Trophoblast cell (in vitro differentiated cells and primary cell): ENCODE measurements at regions not wholly inside any gene's neighbourhood (a gene's known extent, or its start where the extent isn't known, plus 50 kb on each side); places are given as distances from the start of the nearest gene placed in this dataset.
"Not testable (repeated sequence)": the region's sequence is repeated elsewhere in the genome, so short reads cannot be mapped to it uniquely, and the experiment has no call there.

Experiments used
- DNase-seq, 2 donors: peaks; one replicate each; pipeline ENCODE4 v3.0.0-alpha.2; 2016
- H2AFZ ChIP-seq: 2 replicates; pipeline ENCODE4 v1.6.1; 2013; ENCODE audit warnings: low read length, moderate library complexity, mild to moderate bottlenecking; ENCODE audit not compliant: insufficient read depth, poor library complexity
- H2AK5ac ChIP-seq: 2 replicates; pipeline ENCODE4 v1.6.1; 2013; ENCODE audit warnings: mild to moderate bottlenecking, low read length
- H2BK120ac ChIP-seq: 2 replicates; pipeline ENCODE4 v1.6.1; 2013; ENCODE audit warnings: low read length, mild to moderate bottlenecking, moderate library complexity; ENCODE audit not compliant: insufficient read depth, poor library complexity
- H2BK12ac ChIP-seq: 2 replicates; pipeline ENCODE4 v1.6.1; 2013; ENCODE audit warnings: mild to moderate bottlenecking, low read length, moderate library complexity
- H2BK5ac ChIP-seq: 2 replicates; pipeline ENCODE4 v1.6.1; 2013; ENCODE audit warnings: low read length, low read depth, moderate library complexity, mild to moderate bottlenecking; ENCODE audit not compliant: poor library complexity
- H3K14ac ChIP-seq: 2 replicates; pipeline ENCODE4 v1.6.1; 2013; ENCODE audit warnings: mild to moderate bottlenecking, low read length
- H3K18ac ChIP-seq: 2 replicates; pipeline ENCODE4 v1.6.1; 2013; ENCODE audit warnings: mild to moderate bottlenecking, low read length
- H3K23ac ChIP-seq: 2 replicates; pipeline ENCODE4 v1.6.1; 2013; ENCODE audit warnings: low read length
- H3K27ac ChIP-seq: 2 replicates; pipeline ENCODE4 v1.5.1; 2013; ENCODE audit warnings: low read depth, mild to moderate bottlenecking, inconsistent platforms, low read length, moderate library complexity
- H3K27me3 ChIP-seq: 2 replicates; pipeline ENCODE4 v1.6.1; 2013; ENCODE audit warnings: inconsistent platforms, mild to moderate bottlenecking, low read length, moderate library complexity; ENCODE audit not compliant: insufficient read depth
- H3K36me3 ChIP-seq, 2 experiments: 1 replicate in 1 of 2; 2 replicates in 1 of 2; pipeline ENCODE4 v1.6.1; 2013; ENCODE audit warnings: low read length in 2 of 2, mild to moderate bottlenecking in 2 of 2, moderate library complexity in 1 of 2; ENCODE audit not compliant: insufficient read depth in 2 of 2, control insufficient read depth in 1 of 2
- H3K4ac ChIP-seq: 2 replicates; pipeline ENCODE4 v1.6.1; 2013; ENCODE audit warnings: low read depth, mild to moderate bottlenecking, low read length, moderate library complexity
- H3K4me1 ChIP-seq, 2 experiments: 1 replicate in 1 of 2; 2 replicates in 1 of 2; pipeline ENCODE4 v1.6.1; 2013; ENCODE audit warnings: low read length in 2 of 2, mild to moderate bottlenecking in 2 of 2, moderate library complexity in 1 of 2; ENCODE audit not compliant: insufficient read depth in 2 of 2, control insufficient read depth in 1 of 2
- H3K4me2 ChIP-seq: 2 replicates; pipeline ENCODE4 v1.6.1; 2013; ENCODE audit warnings: inconsistent platforms, mild to moderate bottlenecking, low read length, moderate library complexity
- H3K4me3 ChIP-seq: 2 replicates; pipeline ENCODE4 v1.5.1; 2013; ENCODE audit warnings: mild to moderate bottlenecking, low read depth, low read length, inconsistent platforms
- H3K79me1 ChIP-seq: one replicate; pipeline ENCODE4 v1.6.1; 2013; ENCODE audit warnings: low read length
- H3K79me2 ChIP-seq: 2 replicates; pipeline ENCODE4 v1.6.1; 2013; ENCODE audit warnings: low read length, mild to moderate bottlenecking; ENCODE audit not compliant: control insufficient read depth, insufficient read depth, poor library complexity
- H3K9ac ChIP-seq: 2 replicates; pipeline ENCODE4 v1.6.1; 2013; ENCODE audit warnings: mild to moderate bottlenecking, low read length
- H3K9me3 ChIP-seq: 2 replicates; pipeline ENCODE4 v1.6.1; 2013; ENCODE audit warnings: low read depth, mild to moderate bottlenecking, control low read depth, inconsistent platforms, low read length; ENCODE audit not compliant: insufficient read depth
- H4K12ac ChIP-seq: 2 replicates; pipeline ENCODE4 v1.6.1; 2013; ENCODE audit warnings: low read depth, mild to moderate bottlenecking, low read length, moderate library complexity
- H4K8ac ChIP-seq: 2 replicates; pipeline ENCODE4 v1.6.1; 2013; ENCODE audit warnings: low read depth, mild to moderate bottlenecking, low read length, moderate library complexity
- H4K91ac ChIP-seq: one replicate; pipeline ENCODE4 v1.6.1; 2013; ENCODE audit warnings: low read depth, mild to moderate bottlenecking, low read length, moderate library complexity
- WGBS: extraction: QIAGEN DNeasy Blood & Tissue Kit; methylation state at CpG from one replicate; pipeline ENCODE4 v1.1.7; 2013; ENCODE audit warnings: missing lambda C conversion rate; ENCODE audit not compliant: insufficient read length, insufficient coverage; ENCODE audit errors: extremely low coverage; 5-methylcytosine and 5-hydroxymethylcytosine counted together

DNA sequence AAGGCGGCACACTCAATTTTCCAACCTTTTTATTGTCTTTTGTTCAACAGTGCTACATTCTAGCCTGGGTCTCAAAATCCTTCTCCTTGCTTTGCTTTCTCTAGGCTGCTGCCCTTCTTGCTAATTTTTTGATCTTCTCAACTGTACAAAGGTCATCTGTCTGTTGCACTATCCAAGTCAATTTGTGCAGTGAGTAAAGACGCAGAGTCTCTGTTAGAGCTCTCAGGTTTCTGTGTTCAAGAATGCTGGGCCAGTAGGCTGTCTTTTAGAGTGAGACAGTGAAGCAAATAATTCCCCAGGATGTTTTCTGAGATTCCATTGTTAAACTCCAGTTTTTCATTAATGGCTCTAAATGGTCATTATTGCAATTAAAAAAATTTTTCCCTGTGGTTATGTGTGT lies 255.7 kb upstream of the ACTBL2 start:
- peak overlapping the region; percentile 9 for H2BK5ac ChIP-seq
- H2BK12ac ChIP-seq, result no peak overlapping the region
- no peak overlapping the region for H2AFZ ChIP-seq
- WGBS, result no CpG with 5 or more reads among the region's 2 CpGs
- H3K14ac ChIP-seq, result no peak overlapping the region
- H3K79me2 ChIP-seq, result peaks cover 1% of the 10 kb centered on the region
- no peak overlapping the region for H2BK120ac ChIP-seq
- no peak overlapping the region for H4K8ac ChIP-seq
- H3K79me1 ChIP-seq, result peaks cover 14% of the 10 kb centered on the region
- H3K4ac ChIP-seq, result no peak overlapping the region
- no peak overlapping the region for H3K4me3 ChIP-seq
- peaks cover 7 to 9% of the 10 kb centered on the region in 2 experiments for H3K4me1 ChIP-seq
- H3K9ac ChIP-seq, result no peak overlapping the region
- H2AK5ac ChIP-seq, result no peak overlapping the region
- H3K27me3 ChIP-seq, result no peaks in the 10 kb centered on the region
- H3K36me3 ChIP-seq, result no peaks in the 10 kb centered on the region
- H3K18ac ChIP-seq, result no peak overlapping the region
- H3K4me2 ChIP-seq, result no peak overlapping the region
- H4K91ac ChIP-seq, result no peak overlapping the region
- H4K12ac ChIP-seq, result no peak overlapping the region
- DNase-seq, result no peak
- H3K9me3 ChIP-seq, result no peaks in the 10 kb centered on the region
- H3K27ac ChIP-seq, result peak overlapping the region; percentile 80
- no peak overlapping the region for H3K23ac ChIP-seq

- DNase-seq, result no peak
- Histone ChIP-seq H2AFZ (no peak overlapping the region), H3K36me3 (no peaks in the 10 kb centered on the region), H3K14ac (peak overlapping the region; percentile 66), H2BK120ac (peak overlapping the region; percentile 64), H2BK5ac (peak overlapping the region; percentile 71), H3K79me1 (peaks cover 19% of the 10 kb centered on the region), H4K8ac (peak overlapping the region; percentile 50), H2BK12ac (peak overlapping the region; percentile 93), H4K12ac (no peak overlapping the region), H3K4me1 (peaks cover 10 to 12% of the 10 kb centered on the region in 2 experiments), H3K27ac (peak overlapping the region; percentile 92), H3K4me3 (no peak overlapping the region), H3K23ac (no peak overlapping the region), H3K9ac (no peak overlapping the region), H2AK5ac (peak overlapping the region; percentile 57), H3K4ac (peak overlapping the region; percentile 34), H3K79me2 (peaks cover 1% of the 10 kb centered on the region), H3K9me3 (no peaks in the 10 kb centered on the region), H3K27me3 (no peaks in the 10 kb centered on the region), H4K91ac (peak overlapping the region; percentile 89), H3K4me2 (no peak overlapping the region), H3K18ac (peak overlapping the region; percentile 29)
- no CpG with 5 or more reads among the region's 4 CpGs for WGBS
These were observed 254.1 kb upstream of the ACTBL2 start for GRCh38 chr5:57736716-57737115.

DNA sequence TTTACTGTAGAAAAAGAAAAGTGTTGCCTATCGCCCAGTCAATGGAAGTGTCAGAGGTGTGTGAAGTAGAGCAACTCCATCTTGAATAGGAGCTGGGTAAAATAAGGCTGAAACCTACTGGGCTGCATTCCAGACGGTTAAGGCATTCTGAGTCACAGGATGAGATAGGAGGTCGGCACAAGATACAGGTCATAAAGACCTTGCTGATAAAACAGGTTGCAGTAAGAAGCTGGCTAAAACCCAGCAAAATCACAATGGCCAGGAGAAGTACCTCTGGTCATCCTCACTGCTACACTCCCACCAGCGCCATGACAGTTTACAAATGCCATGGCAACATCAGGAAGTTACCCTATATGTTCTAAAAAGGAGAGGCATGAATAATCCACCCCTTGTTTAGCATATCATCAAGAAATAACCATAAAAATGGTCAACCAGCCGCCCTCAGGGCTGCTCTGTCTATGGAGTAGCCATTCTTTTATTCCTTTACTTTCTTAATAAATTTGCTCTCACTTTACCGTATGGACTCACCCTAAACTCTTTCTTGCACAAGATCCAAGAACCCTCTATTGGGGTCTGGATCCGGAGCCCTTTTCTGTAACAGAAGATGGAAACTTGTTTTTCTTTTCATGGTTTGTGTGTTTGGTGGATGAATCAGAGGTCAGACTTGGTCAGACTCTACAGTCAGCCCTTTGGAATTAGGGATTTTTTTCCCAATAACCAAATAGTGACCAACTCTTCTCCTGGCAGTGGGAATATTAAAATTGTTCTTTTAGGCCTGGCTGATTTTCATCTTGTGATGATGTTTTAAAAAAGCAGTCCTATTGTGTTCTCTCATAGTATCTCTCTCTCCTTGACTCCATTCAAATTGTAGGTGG lies 252.9 kb upstream of the ACTBL2 start:
- not testable (repeated sequence) for H3K36me3 ChIP-seq, H3K23ac ChIP-seq, H4K12ac ChIP-seq, H3K79me2 ChIP-seq, H3K9me3 ChIP-seq, H2AFZ ChIP-seq, H3K9ac ChIP-seq, H3K4me3 ChIP-seq, H3K4me2 ChIP-seq, H3K18ac ChIP-seq, H2AK5ac ChIP-seq, H3K4ac ChIP-seq, H3K27me3 ChIP-seq, H3K14ac ChIP-seq
- DNase-seq, result peak; percentile 80 to 82
- Histone ChIP-seq H4K8ac (peak overlapping the region; percentile 29), H3K4me1 (peaks cover 10 to 12% of the 10 kb centered on the region in 2 experiments), H2BK120ac (peak overlapping the region; percentile 63), H2BK5ac (peak overlapping the region; percentile 71), H2BK12ac (peak overlapping the region; percentile 79), H3K79me1 (peaks cover 19% of the 10 kb centered on the region), H4K91ac (peak overlapping the region; percentile 76), H3K27ac (peak overlapping the region; percentile 92)
- no CpG with 5 or more reads among the region's 7 CpGs for WGBS

DNA sequence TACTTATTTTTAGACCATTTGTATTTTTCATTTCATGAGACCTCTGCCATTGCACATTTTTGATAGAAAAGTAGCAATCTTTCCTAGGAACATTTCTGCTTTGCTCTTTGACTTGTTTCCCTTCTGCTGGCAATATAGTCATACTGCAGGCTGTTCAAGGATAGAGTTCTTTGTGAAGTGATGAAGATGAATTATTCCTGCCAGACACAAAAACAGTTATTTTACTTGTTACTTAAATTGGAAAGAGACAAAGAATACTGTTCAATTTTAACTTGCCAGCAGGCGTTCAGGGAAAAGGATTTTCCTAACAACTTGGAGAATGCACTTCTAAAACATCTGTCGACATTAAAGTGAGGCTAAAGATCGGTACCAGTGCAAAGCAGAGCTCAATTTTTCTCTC lies 251.7 kb upstream of the ACTBL2 start:
- H3K9me3 ChIP-seq, result no peaks in the 10 kb centered on the region
- no peak for DNase-seq
- no peak overlapping the region for H4K12ac ChIP-seq
- peaks cover 19% of the 10 kb centered on the region for H3K79me1 ChIP-seq
- H2AK5ac ChIP-seq, result no peak overlapping the region
- H2BK12ac ChIP-seq, result no peak overlapping the region
- no peak overlapping the region for H3K18ac ChIP-seq
- H2AFZ ChIP-seq, result no peak overlapping the region
- H3K23ac ChIP-seq, result no peak overlapping the region
- no peak overlapping the region for H3K14ac ChIP-seq
- H3K4ac ChIP-seq, result no peak overlapping the region
- no peak overlapping the region for H2BK5ac ChIP-seq
- no peaks in the 10 kb centered on the region for H3K27me3 ChIP-seq
- peaks cover 1% of the 10 kb centered on the region for H3K79me2 ChIP-seq
- no peaks in the 10 kb centered on the region for H3K36me3 ChIP-seq
- WGBS, result no CpG with 5 or more reads among the region's 3 CpGs
- H4K91ac ChIP-seq, result no peak overlapping the region
- no peak overlapping the region for H3K27ac ChIP-seq
- H4K8ac ChIP-seq, result no peak overlapping the region
- H2BK120ac ChIP-seq, result peak overlapping the region; percentile 75
- H3K9ac ChIP-seq, result no peak overlapping the region
- H3K4me1 ChIP-seq, result peaks cover 10 to 12% of the 10 kb centered on the region in 2 experiments
- no peak overlapping the region for H3K4me3 ChIP-seq
- H3K4me2 ChIP-seq, result no peak overlapping the region
